ENCODE measurements at regions not wholly inside any gene's neighbourhood (a gene's known extent, or its start where the extent isn't known, plus 50 kb on each side); places are given as distances from the start of the nearest gene placed in this dataset.

GRCh38 chr6:9233226-9233625 lies 797.9 kb upstream of the SLC35B3 start:
- Histone ChIP-seq H2AFZ (ENCODE audit: low read length) (no peak overlapping the region), H3K9ac (ENCODE audit: insufficient read depth, low read depth, low read length) (no peak overlapping the region), H3K4me2 (ENCODE audit: low read depth, low read length) (no peak overlapping the region), H3K9me3 (ENCODE audit: low read length) (peaks cover 28% of the 10 kb centered on the region; the same call in 1 of the 2 replicates), H3K36me3 (replicated peaks in 1 of 2; ENCODE audit: control insufficient read depth in 1 of 2, insufficient read depth in 2 of 2, low read length in 2 of 2) (no peaks in the 10 kb centered on the region), H4K20me1 (ENCODE audit: insufficient read depth, low read length) (no peaks in the 10 kb centered on the region), H3K79me2 (ENCODE audit: insufficient read depth, low read length) (no peaks in the 10 kb centered on the region), H3K27ac (ENCODE audit: extremely low read length, insufficient read depth, low read length) (no peak overlapping the region), H3K4me1 (ENCODE audit: insufficient read depth, low read length) (no peaks in the 10 kb centered on the region), H3K27me3 (ENCODE audit: control insufficient read depth in 1 of 2, insufficient read depth in 2 of 2, low read length in 2 of 2) (no peaks in the 10 kb centered on the region), H3K4me3 (replicated peaks in 1 of 3; ENCODE audit: insufficient read depth in 1 of 3, low read depth in 2 of 3, low read length in 3 of 3) (no peak overlapping the region)
- CTCF ChIA-PET (ENCODE audit: low intra/inter-chr PET ratio, low total read pairs) = no interaction called here
- ATAC-seq = no peak
- 5% methylated on average over 2 of the region's 2 CpGs for WGBS (ENCODE audit: low lambda C conversion rate)
- intact Hi-C loops (cut with micrococcal nuclease; ENCODE audit: unreplicated experiment) = no loop called here
- in situ Hi-C loops (cut with HindIII; ENCODE audit: extremely low pct_ligation_motif_present, low pct_unique_long_range_greater_than_20kb) = no loop called here
- POLR2A ChIA-PET = no interaction called here
- TF ChIP-seq ZNF652 (CRISPR knock-in tag; IDR thresholded peaks at IDR 0.05; ENCODE audit: borderline replicate concordance, low read depth) (no peak), CERS6 (CRISPR knock-in tag; IDR thresholded peaks at IDR 0.05) (no peak)
- BruUV-seq (replicated peaks) = no TSS peak
- FAIRE-seq = no peak
- DNase-seq (ENCODE audit: low spot score) = no peak

- TF ChIP-seq ZBTB43 (CRISPR knock-in tag; conservative IDR thresholded peaks at IDR 0.05) (no peak), ZNF546 (CRISPR knock-in tag; conservative IDR thresholded peaks at IDR 0.05) (no peak), ZSCAN31 (CRISPR knock-in tag; IDR thresholded peaks at IDR 0.05; ENCODE audit: low read depth) (no peak), ZBTB14 (CRISPR knock-in tag; IDR thresholded peaks at IDR 0.05) (no peak), ATRX (CRISPR knock-in tag; IDR thresholded peaks at IDR 0.05; ENCODE audit: borderline replicate concordance) (no peak), ZNF207 (IDR thresholded peaks at IDR 0.05; ENCODE audit: borderline replicate concordance) (no peak), GFI1 (CRISPR knock-in tag; IDR thresholded peaks at IDR 0.05; ENCODE audit: borderline replicate concordance) (no peak), ZBTB44 (CRISPR knock-in tag; IDR thresholded peaks at IDR 0.05) (no peak)
- CTCF ChIA-PET (ENCODE audit: low intra/inter-chr PET ratio, low total read pairs) = no interaction called here
- Histone ChIP-seq H3K27ac (ENCODE audit: extremely low read length, insufficient read depth, low read length) (no peak overlapping the region), H4K20me1 (ENCODE audit: insufficient read depth, low read length) (no peaks in the 10 kb centered on the region), H3K27me3 (ENCODE audit: control insufficient read depth in 1 of 2, insufficient read depth in 2 of 2, low read length in 2 of 2) (no peaks in the 10 kb centered on the region), H3K79me2 (ENCODE audit: insufficient read depth, low read length) (no peaks in the 10 kb centered on the region), H3K9me3 (ENCODE audit: low read length) (peaks cover 53% of the 10 kb centered on the region), H3K4me3 (replicated peaks in 1 of 3; ENCODE audit: insufficient read depth in 1 of 3, low read depth in 2 of 3, low read length in 3 of 3) (no peak overlapping the region), H3K36me3 (replicated peaks in 1 of 2; ENCODE audit: control insufficient read depth in 1 of 2, insufficient read depth in 2 of 2, low read length in 2 of 2) (no peaks in the 10 kb centered on the region), H3K4me1 (ENCODE audit: insufficient read depth, low read length) (no peaks in the 10 kb centered on the region), H3K9ac (ENCODE audit: insufficient read depth, low read depth, low read length) (no peak overlapping the region), H2AFZ (ENCODE audit: low read length) (no peak overlapping the region), H3K4me2 (ENCODE audit: low read depth, low read length) (no peak overlapping the region)
- DNase-seq (ENCODE audit: low spot score) (no peak), FAIRE-seq (no peak), ATAC-seq (no peak)
- BruUV-seq (replicated peaks) = no TSS peak
- POLR2A ChIA-PET = no interaction called here
- intact Hi-C loops (cut with micrococcal nuclease; ENCODE audit: unreplicated experiment) (no loop called here), in situ Hi-C loops (cut with HindIII; ENCODE audit: extremely low pct_ligation_motif_present, low pct_unique_long_range_greater_than_20kb) (no loop called here)
- 2% methylated on average over 3 of the region's 3 CpGs for WGBS (ENCODE audit: low lambda C conversion rate)
Observed at GRCh38 chr6:9225441-9225871, 790.1 kb upstream of the SLC35B3 start.

Measured in HepG2 (cell line).